Stromal cell of bone marrow (primary cell): ENCODE measurements at regions not wholly inside any gene's neighbourhood (a gene's known extent, or its start where the extent isn't known, plus 50 kb on each side); places are given as distances from the start of the nearest gene placed in this dataset.
"Not testable (repeated sequence)": the region's sequence is repeated elsewhere in the genome, so short reads cannot be mapped to it uniquely, and the experiment has no call there.

Experiments
- DNase-seq: peaks from one replicate; pipeline ENCODE4 v3.0.0-alpha.2; 2012; ENCODE audit warnings: low read depth

GRCh38 chr17:79560527-79560926 lies 50.3 kb downstream of the RBFOX3 start:
- DNase-seq = no peak

- DNase-seq = no peak
Observed at GRCh38 chr17:79559111-79559887, 51.6 kb downstream of the RBFOX3 start.

- DNase-seq = no peak
Observed at GRCh38 chr17:79558091-79558900, 52.6 kb downstream of the RBFOX3 start.

- no peak for DNase-seq
Observed at GRCh38 chr17:79557276-79558090, 53.4 kb downstream of the RBFOX3 start.

- DNase-seq = no peak
Observed at GRCh38 chr17:79556271-79556670, 54.6 kb downstream of the RBFOX3 start.

GRCh38 chr17:79555543-79555942 lies 55.3 kb downstream of the RBFOX3 start:
- no peak for DNase-seq

GRCh38 chr17:79554346-79554745 lies 56.5 kb downstream of the RBFOX3 start:
- DNase-seq = not testable (repeated sequence)

- no peak for DNase-seq
Observed at GRCh38 chr17:79552824-79553223, 58.0 kb downstream of the RBFOX3 start.

GRCh38 chr17:79552405-79552804 lies 58.4 kb downstream of the RBFOX3 start:
- no peak for DNase-seq

GRCh38 chr17:79549141-79549915 lies 61.5 kb downstream of the RBFOX3 start:
- DNase-seq = no peak

- DNase-seq = no peak
Observed at GRCh38 chr17:79548116-79548515, 62.7 kb downstream of the RBFOX3 start.

- DNase-seq = no peak
Observed at GRCh38 chr17:79547586-79547985, 63.3 kb downstream of the RBFOX3 start.

- not testable (repeated sequence) for DNase-seq
Observed at GRCh38 chr17:79547171-79547570, 63.7 kb downstream of the RBFOX3 start.

GRCh38 chr17:79546386-79546785 lies 64.5 kb downstream of the RBFOX3 start:
- no peak for DNase-seq

- DNase-seq = no peak
Observed at GRCh38 chr17:79545251-79546005, 65.4 kb downstream of the RBFOX3 start.

- DNase-seq = no peak
Observed at GRCh38 chr17:79544142-79544914, 66.5 kb downstream of the RBFOX3 start.

- DNase-seq = no peak
Observed at GRCh38 chr17:79543531-79543930, 67.3 kb downstream of the RBFOX3 start.

GRCh38 chr17:79542718-79543117 lies 68.1 kb downstream of the RBFOX3 start:
- DNase-seq = no peak

- DNase-seq = no peak
Observed at GRCh38 chr17:79541056-79541850, 69.6 kb downstream of the RBFOX3 start.
